ENCODE measurements at regions not wholly inside any gene's neighbourhood (a gene's known extent, or its start where the extent isn't known, plus 50 kb on each side); places are given as distances from the start of the nearest gene placed in this dataset.
"Not testable (repeated sequence)": the region's sequence is repeated elsewhere in the genome, so short reads cannot be mapped to it uniquely, and the experiment has no call there.

DNA sequence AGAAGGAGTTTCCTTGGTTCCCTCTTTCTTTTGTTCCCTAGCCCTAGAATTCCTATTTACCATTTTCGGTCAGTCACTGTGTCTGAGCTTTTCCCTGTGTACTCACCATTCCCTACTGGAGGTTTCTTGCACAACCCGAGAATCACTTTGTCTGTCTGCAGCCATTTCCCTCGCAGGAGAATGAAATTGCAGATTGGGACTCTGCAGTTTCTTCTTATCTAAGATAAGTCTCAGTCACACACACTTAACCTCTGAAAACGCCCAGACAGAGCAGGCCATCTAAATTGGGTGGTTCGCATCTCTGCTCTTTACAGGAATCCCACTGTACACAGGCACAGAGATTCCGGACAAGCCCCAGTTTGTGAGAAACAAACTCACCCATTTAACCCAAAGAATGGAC lies 58.6 kb upstream of the CNTNAP2 start:
- Histone ChIP-seq H3K27ac (no peak overlapping the region), H3K4me1 (replicated peaks in 1 of 2) (no peaks in the 10 kb centered on the region), H3K4me3 (no peak overlapping the region)
- no peak for ATAC-seq (replicated peaks in 6 of 8)
- WGBS, 10 experiments: 0 to 100% (median 69%) methylated on average over 1 to 6 of the region's 6 CpGs; no CpG with 5 or more reads in 2 of the 10 experiments
- in situ Hi-C loops (cut with MboI; ENCODE audit: low pct_unique_long_range_greater_than_20kb in 2 of 9, low sequenced_read_pairs in 9 of 9, unreplicated experiment in 9 of 9): no loop called here

DNA sequence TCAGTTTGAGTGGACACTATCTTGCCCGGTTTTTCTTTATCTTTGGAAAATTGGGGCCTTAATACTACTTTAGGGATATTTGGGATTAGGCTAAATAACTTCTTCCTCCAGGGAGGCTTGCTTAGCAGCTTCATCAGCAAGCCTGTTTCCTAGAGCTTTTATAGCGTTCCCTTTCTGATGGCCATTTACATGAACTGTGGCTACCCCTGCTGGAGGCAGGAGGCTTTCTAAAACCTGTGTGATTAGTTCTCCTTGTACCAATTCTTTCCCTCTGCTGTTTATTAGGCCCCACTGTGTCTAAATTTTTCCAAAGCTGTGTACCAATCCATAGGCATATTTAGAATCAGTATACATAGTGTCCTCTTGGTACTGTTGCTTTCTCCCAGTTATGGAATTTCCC lies 61.7 kb upstream of the CNTNAP2 start:
- in situ Hi-C loops (cut with MboI; ENCODE audit: low pct_unique_long_range_greater_than_20kb in 2 of 9, low sequenced_read_pairs in 9 of 9, unreplicated experiment in 9 of 9): no loop called here
- Histone ChIP-seq H3K27ac (no peak overlapping the region), H3K4me1 (replicated peaks in 1 of 2) (no peaks in the 10 kb centered on the region), H3K4me3 (no peak overlapping the region)
- no peak for ATAC-seq (replicated peaks in 6 of 8)
- WGBS, 10 experiments: 0 to 86% (median 25%) methylated on average over 1 to 2 of the region's 2 CpGs; no CpG with 5 or more reads in 1 of the 10 experiments

DNA sequence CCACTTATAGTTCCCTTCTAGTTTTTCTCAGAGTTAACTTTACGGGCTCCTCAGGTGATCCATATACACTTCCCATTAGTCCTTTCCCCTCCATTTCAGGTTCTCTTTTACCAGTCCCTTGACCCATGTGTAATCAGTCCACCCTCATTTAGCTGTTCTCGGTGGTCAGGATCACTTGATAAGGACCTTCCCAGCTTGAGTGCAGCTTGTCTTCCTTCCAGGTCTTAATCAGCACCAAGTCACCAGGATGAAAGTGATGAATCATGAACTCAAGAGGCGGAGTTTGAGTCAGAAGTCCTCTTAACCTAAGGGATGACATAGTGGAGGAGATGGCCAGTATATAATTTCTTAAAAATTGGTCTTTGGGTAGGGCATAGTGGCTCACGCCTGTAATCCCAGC lies 63.1 kb upstream of the CNTNAP2 start:
- ATAC-seq (replicated peaks in 6 of 8): no peak
- no peaks in the 10 kb centered on the region for H3K4me1 ChIP-seq (replicated peaks in 1 of 2)
- WGBS, 10 experiments: 0 to 97% (median 53%) methylated on average over 1 to 4 of the region's 4 CpGs; no CpG with 5 or more reads in 1 of the 10 experiments
- in situ Hi-C loops (cut with MboI; ENCODE audit: low pct_unique_long_range_greater_than_20kb in 2 of 9, low sequenced_read_pairs in 9 of 9, unreplicated experiment in 9 of 9): no loop called here
- no peak overlapping the region for H3K4me3 ChIP-seq
- H3K27ac ChIP-seq: no peak overlapping the region

DNA sequence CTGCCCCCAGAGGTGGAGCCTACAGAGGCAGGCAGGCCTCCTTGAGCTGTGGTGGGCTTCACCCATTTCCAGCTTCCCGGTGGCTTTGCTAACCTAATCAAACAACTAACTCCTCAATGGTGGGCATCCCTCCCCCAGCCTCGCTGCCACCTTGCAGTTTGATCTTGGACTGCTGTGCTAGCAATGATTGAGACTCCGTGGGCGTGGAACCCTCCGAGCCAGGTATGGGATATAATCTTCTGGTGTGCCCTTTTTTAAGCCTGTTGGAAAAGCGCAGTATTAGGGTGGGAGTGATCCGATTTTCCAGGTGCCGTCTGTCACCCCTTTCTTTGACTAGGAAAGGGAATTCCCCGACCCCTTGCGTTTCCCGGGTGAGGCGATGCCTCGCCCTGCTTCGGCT lies 73.3 kb upstream of the CNTNAP2 start:
- in situ Hi-C loops (cut with MboI; ENCODE audit: low pct_unique_long_range_greater_than_20kb in 2 of 9, low sequenced_read_pairs in 9 of 9, unreplicated experiment in 9 of 9); ATAC-seq (replicated peaks in 6 of 8): not testable (repeated sequence)
- WGBS, 10 experiments: 24 to 100% (median 70%) methylated on average over 1 to 9 of the region's 14 CpGs; no CpG with 5 or more reads in 3 of the 10 experiments

DNA sequence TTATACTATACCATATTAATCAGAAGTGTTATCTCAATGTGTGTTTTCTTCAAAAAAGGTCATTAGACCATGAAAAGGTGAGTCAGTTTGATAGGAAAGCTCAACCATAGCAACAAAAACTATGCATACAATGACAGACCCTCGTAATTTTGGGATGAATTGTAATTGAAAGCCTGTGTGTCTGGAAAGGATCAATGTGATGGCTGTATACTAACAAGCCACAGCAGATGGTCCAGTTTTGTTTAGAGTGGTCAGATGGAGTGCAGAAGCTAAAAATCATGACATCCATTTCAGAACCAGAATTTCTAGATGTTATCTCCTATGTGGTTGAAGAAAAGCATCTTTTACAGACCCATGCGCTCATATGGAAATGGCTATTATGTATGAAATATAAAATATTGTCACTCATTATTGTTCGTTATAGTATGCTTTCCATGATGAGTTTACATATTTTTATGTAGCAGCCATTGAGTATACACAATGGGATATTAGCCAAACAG lies 88.3 kb upstream of the CNTNAP2 start:
- Histone ChIP-seq H3K27ac (no peak overlapping the region), H3K4me3 (no peak overlapping the region), H3K4me1 (replicated peaks in 1 of 2) (no peaks in the 10 kb centered on the region)
- 4 to 79% (median 60%) methylated on average over 2 to 3 of the region's 3 CpGs for WGBS, 10 experiments
- ATAC-seq (replicated peaks in 6 of 8): no peak
- in situ Hi-C loops (cut with MboI; ENCODE audit: low pct_unique_long_range_greater_than_20kb in 2 of 9, low sequenced_read_pairs in 9 of 9, unreplicated experiment in 9 of 9): no loop called here

More for the DNA sequence above, 73.3 kb upstream of the CNTNAP2 start:
- H3K4me3 ChIP-seq; H3K27ac ChIP-seq; H3K4me1 ChIP-seq (replicated peaks in 1 of 2): not testable (repeated sequence)

DNA sequence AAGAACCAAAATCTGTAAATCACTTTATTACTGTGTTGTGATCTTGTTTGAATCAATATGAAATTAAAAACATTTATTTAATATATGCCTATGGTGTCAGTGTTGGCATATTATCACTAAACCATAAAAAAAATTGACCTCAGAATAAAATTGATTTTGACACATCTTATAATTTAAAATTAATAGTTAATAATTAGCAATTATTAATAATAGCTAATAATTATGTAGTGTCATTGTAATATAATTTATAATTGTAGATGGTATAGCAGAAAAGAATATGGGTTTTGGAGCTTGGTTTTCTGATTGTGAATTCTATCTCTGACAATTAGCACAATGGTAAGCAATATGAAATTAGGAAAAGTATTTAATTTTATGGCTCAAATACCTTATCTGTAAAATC lies 89.4 kb upstream of the CNTNAP2 start:
- H3K27ac ChIP-seq: no peak overlapping the region
- no peak for ATAC-seq (replicated peaks in 6 of 8)
- H3K4me1 ChIP-seq (replicated peaks in 1 of 2): no peaks in the 10 kb centered on the region
- no peak overlapping the region for H3K4me3 ChIP-seq
- in situ Hi-C loops (cut with MboI; ENCODE audit: low pct_unique_long_range_greater_than_20kb in 2 of 9, low sequenced_read_pairs in 9 of 9, unreplicated experiment in 9 of 9): no loop called here

DNA sequence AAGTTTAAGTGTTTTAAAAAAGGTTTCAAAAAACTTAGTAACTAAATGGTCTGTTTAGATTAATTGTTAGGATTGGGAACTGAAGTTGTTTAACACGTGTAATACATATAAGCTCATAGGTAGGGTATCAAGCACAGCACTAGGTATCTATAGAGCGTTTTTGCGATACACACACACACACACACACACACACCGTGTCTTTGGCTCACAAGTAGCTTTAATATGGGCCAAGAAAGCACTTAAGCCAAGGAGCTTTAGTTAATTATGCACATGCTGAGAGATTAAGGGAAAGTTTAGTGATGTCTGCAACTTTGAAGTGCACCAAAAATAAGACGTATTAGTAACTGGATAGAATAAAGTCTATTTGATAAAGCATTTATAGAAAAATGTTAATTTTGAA lies 93.8 kb upstream of the CNTNAP2 start:
- Histone ChIP-seq H3K4me1 (replicated peaks in 1 of 2) (no peaks in the 10 kb centered on the region), H3K4me3 (no peak overlapping the region), H3K27ac (no peak overlapping the region)
- WGBS, 10 experiments: 3 to 100% (median 74%) methylated on average over 1 to 5 of the region's 5 CpGs
- in situ Hi-C loops (cut with MboI; ENCODE audit: low pct_unique_long_range_greater_than_20kb in 2 of 9, low sequenced_read_pairs in 9 of 9, unreplicated experiment in 9 of 9): no loop called here
- ATAC-seq (replicated peaks in 6 of 8): no peak

DNA sequence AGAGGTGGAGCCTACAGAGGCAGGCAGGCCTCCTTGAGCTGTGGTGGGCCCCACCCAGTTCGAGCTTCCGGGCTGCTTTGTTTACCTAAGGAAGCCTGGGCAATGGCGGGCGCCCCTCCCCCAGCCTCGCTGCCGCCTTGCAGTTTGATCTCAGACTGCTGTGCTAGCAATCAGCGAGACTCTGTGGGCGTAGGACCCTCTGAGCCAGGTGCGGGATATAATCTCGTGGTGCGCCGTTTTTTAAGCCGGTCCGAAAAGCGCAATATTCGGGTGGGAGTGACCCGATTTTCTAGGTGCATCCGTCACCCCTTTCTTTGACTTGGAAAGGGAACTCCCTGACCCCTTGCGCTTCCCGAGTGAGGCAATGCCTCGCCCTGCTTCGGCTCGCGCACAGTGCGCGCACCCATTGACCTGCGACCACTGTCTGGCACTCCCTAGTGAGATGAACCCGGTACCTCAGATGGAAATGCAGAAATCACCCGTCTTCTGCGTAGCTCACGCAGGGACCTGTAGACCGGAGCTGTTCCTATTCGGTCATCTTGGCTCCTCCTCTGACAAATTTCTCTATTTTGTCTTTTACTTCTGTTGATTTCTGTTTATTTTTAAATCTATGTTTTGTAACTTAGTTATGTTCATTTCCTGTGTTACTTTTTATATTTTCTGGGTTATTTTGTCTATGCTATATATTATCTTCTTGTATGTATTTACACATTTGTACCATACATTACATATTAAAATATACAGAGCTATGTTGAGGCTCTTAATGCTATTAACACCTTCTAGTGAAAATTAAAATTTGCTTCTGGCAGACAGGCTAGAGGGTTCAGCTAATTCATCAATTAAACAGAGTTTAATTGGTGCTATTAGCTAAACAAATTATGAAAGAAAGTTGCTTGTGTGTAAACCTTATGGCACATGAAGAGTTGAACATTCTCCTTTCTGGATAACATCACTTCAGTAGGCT lies 97.3 kb upstream of the CNTNAP2 start:
- WGBS, 10 experiments: 42 to 100% (median 82%) methylated on average over 1 to 13 of the region's 33 CpGs; no CpG with 5 or more reads in 2 of the 10 experiments
- ATAC-seq (replicated peaks in 6 of 8); H3K4me1 ChIP-seq (replicated peaks in 1 of 2); H3K27ac ChIP-seq; H3K4me3 ChIP-seq; in situ Hi-C loops (cut with MboI; ENCODE audit: low pct_unique_long_range_greater_than_20kb in 2 of 9, low sequenced_read_pairs in 9 of 9, unreplicated experiment in 9 of 9): not testable (repeated sequence)

DNA sequence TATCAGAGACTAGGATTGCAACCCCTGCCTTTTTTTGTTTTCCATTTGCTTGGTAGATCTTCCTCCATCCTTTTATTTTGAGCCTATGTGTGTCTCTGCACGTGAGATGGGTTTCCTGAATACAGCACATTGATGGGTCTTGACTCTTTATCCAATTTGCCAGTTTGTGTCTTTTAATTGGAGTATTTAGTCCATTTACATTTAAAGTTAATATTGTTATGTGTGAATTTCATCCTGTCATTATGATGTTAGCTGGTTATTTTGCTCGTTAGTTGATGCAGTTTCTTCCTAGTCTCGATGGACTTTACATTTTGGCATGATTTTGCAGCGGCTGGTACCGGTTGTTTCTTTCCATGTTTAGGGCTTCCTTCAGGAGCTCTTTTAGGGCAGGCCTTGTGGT lies 99.2 kb upstream of the CNTNAP2 start:
- H3K4me3 ChIP-seq; ATAC-seq (replicated peaks in 6 of 8); H3K4me1 ChIP-seq (replicated peaks in 1 of 2); H3K27ac ChIP-seq; in situ Hi-C loops (cut with MboI; ENCODE audit: low pct_unique_long_range_greater_than_20kb in 2 of 9, low sequenced_read_pairs in 9 of 9, unreplicated experiment in 9 of 9): not testable (repeated sequence)
- no CpG with 5 or more reads among the region's 5 CpGs for WGBS, 10 experiments

DNA sequence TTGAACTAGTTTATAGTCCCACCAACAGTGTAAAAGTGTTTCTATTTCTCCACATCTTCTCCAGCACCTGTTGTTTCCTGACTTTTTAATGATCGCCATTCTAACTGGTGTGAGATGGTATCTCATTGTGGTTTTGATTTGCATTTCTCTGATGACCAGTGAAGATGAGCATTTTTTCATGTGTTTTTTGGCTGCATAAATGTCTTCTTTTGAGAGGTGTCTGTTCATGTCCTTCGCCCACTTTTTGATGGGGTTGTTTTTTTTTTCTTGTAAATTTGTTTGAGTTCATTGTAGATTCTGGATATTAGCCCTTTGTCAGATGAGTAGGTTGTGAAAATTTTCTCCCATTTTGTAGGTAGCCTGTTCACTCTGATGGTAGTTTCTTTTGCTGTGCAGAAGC lies 102.4 kb upstream of the CNTNAP2 start:
- WGBS, 10 experiments: no CpG with 5 or more reads among the region's 2 CpGs
- ATAC-seq (replicated peaks in 6 of 8); H3K4me3 ChIP-seq; in situ Hi-C loops (cut with MboI; ENCODE audit: low pct_unique_long_range_greater_than_20kb in 2 of 9, low sequenced_read_pairs in 9 of 9, unreplicated experiment in 9 of 9); H3K4me1 ChIP-seq (replicated peaks in 1 of 2); H3K27ac ChIP-seq: not testable (repeated sequence)

DNA sequence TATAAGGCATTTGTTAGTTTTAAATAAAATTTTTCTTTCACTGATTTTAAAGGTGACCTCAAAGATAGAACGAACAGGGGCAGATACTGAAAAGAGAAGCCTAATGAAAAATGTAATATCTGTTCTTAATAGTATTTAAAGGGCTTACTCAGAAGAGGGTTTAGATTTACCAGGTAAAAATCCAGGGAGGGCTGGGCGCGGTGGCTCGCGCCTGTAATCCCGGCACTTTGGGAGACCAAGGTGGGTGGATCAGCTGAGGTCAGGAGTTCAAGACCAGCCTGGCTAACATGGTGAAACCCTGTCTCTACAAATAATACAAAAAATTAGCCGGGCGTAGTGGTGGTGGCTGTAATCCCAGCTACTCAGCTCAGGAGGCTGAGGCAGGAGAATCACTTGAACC lies 108.3 kb upstream of the CNTNAP2 start:
- in situ Hi-C loops (cut with MboI; ENCODE audit: low pct_unique_long_range_greater_than_20kb in 2 of 9, low sequenced_read_pairs in 9 of 9, unreplicated experiment in 9 of 9): no loop called here
- Histone ChIP-seq H3K27ac (no peak overlapping the region), H3K4me1 (replicated peaks in 1 of 2) (no peaks in the 10 kb centered on the region), H3K4me3 (no peak overlapping the region)
- no peak for ATAC-seq (replicated peaks in 6 of 8)
- WGBS, 10 experiments: 0 to 97% (median 80%) methylated on average over 1 to 8 of the region's 8 CpGs

DNA sequence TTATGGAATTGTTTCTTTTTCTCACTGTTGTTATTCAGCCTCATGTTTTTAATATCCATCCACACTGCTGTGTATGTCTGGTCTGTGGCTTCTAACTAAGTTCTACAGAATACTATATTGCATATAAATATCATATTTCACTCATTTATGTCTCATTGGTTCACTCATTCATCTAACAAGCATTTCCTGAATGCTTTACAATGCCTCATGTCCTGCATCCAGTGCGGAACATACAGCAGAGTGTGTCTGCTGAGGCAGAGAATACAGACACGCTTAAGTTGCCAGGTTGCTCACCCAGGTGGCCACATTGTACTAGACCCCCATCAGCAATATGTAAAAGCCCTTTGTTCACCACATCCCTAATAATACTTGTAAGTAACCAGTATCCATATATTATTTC lies 111.8 kb upstream of the CNTNAP2 start:
- Histone ChIP-seq H3K27ac (no peak overlapping the region), H3K4me3 (no peak overlapping the region), H3K4me1 (replicated peaks in 1 of 2) (no peaks in the 10 kb centered on the region)
- in situ Hi-C loops (cut with MboI; ENCODE audit: low pct_unique_long_range_greater_than_20kb in 2 of 9, low sequenced_read_pairs in 9 of 9, unreplicated experiment in 9 of 9): no loop called here
- WGBS, 10 experiments: 0 to 100% (median 50%) methylated on average over 1 to 2 of the region's 2 CpGs; no CpG with 5 or more reads in 1 of the 10 experiments
- ATAC-seq (replicated peaks in 6 of 8): no peak

DNA sequence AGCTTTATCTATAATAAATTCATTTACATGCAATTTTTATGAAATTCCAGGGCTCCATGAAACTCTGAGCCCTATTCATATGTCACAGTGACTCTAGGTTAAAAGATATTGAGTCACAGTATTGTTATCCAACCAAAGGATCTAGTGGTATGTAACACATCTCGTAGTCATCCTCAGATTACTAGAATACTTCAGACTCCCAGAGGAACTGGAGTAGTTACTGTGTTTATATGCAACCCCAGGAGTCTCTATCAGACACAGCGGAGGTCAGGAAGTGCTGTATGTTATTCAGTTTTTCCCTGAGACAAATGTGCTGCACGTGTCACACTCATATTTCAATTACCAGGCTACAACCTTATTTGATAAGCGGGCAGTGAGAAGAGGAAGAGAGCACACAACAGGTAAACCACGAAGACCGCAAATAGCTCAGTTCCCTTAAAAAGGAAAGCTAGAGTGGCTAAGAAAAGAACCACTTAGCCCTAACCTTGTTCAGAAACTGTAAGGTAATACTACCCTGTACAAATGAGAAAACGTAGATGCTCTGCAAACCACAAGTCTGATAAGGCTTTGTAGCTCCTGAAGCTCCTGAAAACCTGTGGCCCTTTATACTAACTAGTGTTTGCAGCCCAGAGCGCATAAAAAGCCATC lies 114.0 kb upstream of the CNTNAP2 start:
- ATAC-seq (replicated peaks in 6 of 8): no peak
- 12 to 100% (median 43%) methylated on average over 2 to 8 of the region's 8 CpGs; no CpG with 5 or more reads in 1 of the 10 experiments for WGBS, 10 experiments

More for the DNA sequence above, 114.0 kb upstream of the CNTNAP2 start:
- H3K4me3 ChIP-seq: no peak overlapping the region
- no peak overlapping the region for H3K27ac ChIP-seq
- H3K4me1 ChIP-seq (replicated peaks in 1 of 2): no peaks in the 10 kb centered on the region
- in situ Hi-C loops (cut with MboI; ENCODE audit: low pct_unique_long_range_greater_than_20kb in 2 of 9, low sequenced_read_pairs in 9 of 9, unreplicated experiment in 9 of 9): no loop called here
